CD1c-positive myeloid dendritic cell (primary cell): ENCODE measurements at regions not wholly inside any gene's neighbourhood (a gene's known extent, or its start where the extent isn't known, plus 50 kb on each side); places are given as distances from the start of the nearest gene placed in this dataset.

Source experiments
- DNase-seq: peaks from one replicate; pipeline ENCODE4 v3.0.0-alpha.2; 2016; ENCODE audit errors: extremely low spot score

DNA sequence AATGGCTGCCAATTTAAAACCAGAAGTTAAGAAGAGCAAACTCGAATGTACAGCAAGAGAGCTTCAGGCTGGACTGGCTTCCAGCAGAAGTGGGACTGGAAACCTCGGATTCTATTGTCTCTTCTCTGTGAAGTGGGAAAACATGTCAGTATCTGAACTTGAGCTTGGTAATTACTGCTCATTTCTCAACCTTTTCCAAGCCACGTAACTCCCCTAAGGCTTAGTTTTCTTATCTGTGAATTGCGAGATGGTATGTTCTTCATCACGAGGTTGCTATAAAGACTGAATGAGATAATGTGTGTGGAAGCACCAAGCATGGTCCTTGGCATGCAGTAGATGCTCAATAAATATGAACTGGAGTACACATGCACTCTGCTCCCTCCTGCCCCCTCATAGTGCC lies 259.4 kb upstream of the SPRED2 start:
- no peak for DNase-seq

DNA sequence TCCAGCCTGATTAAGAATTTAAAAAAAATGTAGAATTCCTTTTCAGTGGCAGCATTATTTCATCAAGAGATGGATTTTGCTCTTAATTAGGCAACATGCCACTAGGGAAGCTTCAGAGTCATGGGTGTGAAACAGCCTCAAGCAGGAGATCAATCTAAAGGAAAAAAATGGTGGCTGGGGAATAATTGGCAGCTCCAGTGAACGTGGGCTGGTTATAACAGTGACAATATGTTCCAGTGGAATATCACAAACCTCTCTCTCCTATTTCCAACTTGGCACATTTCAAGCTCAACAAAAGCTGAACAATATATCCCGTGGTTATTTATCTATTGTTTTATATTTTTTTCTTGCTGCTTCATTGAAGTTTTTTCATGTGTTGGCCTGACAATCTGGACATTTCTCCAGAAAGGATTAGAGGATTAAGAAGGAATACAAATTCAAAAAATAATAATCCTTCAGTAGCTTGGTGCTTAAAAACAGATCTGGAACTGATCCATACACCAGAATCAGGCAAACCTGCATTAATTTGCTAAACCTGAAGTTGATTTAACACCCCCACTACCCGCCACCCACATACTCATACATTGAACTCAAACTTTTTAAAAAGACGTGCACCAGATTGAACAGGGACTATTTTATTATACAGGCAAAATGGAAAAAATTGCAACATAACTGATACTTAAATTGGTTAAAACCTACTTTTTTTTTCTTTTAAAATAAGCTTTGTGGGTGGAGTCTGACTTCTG lies 255.9 kb upstream of the SPRED2 start:
- DNase-seq: no peak

DNA sequence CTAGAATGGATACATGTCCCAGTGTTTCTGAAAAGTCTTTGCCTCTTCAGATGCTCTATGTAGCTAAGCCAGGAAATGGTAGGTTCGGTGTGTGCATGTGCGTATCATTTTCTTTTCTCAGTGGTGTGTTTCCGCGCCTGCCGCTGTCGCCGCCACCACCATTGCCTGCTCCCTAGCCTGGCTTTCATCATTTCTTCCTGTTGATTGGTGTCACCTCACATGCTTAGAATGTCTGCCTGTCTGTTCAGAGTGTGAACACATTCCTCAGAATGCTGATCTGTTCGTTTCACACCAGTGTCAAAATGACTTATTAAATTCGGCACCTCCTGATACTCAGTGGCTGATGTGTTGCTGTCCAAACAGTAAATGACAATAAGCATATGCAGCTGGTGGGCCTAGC lies 255.2 kb upstream of the SPRED2 start:
- DNase-seq: no peak

DNA sequence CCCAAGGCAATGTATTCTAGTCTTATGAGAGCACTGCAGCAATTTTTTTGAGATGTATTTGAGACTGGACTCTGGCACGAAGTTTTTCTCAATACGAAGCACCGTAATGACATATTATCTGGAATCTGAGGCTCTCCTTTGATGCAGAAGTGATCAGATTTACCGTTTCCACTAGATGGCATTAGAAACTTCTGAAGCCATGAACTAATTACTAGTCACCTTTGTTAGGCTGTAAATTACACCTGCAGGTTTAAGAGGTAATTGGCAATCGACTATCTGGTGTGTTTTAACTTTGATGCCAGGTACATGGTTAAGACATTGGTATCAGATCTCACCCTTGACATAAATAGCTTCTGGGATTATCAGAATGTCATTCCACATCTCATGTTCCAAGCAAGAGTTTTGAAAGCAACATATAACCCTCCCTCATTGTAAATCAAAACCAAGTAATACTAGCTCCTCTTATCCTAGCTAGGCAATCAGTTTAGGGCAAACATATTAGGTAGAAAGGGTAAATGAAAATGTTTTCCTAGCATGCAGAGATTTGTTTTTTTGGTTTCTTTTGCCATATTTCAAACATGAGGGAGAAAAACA lies 254.6 kb upstream of the SPRED2 start:
- no peak for DNase-seq

DNA sequence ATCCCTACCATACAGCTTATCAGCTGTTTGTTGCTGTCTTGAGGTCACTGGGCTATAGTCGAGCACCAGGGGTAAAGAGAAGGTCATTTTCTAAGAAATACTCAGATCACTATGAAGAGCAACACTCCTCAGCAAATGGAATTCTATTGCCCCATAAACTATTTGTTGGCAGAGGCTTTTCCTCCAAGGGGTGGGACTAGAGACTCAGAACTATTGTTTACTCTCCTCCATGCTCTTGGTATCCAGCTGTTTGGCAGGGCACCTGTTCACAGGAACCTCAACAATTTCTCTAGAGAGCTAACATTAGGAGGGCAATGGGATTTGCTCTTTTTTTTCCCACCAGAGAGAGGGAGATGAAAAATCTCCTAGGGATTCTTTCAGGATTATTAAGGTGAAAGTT lies 249.1 kb upstream of the SPRED2 start:
- no peak for DNase-seq

DNA sequence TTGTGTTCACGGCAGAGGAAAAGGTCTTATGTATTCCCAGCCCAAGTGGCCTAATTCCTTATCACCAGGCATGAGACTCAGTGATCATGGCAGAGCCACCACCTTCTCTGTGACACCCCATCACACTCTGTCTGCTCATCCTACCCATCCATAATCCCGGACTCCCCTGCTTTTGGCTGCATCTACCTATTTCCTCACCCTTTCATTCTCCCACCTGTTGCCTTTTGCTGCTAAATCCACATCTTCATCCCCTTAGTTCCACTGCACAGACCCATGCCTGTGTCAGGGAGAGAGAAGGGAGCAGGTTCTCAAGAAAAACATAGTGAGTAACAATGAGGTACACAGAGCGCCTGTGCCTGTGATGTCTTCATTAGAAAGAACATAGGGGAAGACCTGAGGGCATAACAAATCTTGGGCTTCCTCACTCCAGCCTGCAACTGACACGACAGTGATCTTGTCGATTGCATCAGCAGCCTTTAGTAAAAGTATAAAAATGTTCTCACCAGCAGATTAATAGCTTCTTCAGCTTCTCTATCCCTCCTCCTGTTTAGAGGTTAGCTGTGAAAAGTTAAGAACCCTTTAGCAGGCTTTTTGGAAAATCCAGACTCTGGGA lies 246.5 kb upstream of the SPRED2 start:
- DNase-seq: no peak

DNA sequence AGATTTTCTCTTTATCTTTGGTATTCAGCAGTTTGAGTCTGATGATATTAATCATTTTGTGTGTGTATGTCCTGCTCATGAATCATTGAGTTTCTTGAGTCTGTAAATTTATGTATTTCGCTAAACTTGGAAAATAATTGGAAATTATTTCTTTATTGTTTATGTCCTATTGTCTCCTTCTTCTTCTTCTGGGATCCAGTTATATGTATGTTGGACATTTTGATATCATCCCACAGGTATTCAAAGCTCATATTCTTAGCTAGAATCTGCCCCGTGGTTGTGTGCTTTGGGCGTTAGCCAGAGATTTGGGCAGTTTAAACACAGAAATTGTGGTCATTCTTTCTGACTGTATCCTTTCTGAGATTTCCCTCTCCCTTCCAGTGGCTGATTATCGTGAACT lies 243.0 kb upstream of the SPRED2 start:
- DNase-seq: no peak

DNA sequence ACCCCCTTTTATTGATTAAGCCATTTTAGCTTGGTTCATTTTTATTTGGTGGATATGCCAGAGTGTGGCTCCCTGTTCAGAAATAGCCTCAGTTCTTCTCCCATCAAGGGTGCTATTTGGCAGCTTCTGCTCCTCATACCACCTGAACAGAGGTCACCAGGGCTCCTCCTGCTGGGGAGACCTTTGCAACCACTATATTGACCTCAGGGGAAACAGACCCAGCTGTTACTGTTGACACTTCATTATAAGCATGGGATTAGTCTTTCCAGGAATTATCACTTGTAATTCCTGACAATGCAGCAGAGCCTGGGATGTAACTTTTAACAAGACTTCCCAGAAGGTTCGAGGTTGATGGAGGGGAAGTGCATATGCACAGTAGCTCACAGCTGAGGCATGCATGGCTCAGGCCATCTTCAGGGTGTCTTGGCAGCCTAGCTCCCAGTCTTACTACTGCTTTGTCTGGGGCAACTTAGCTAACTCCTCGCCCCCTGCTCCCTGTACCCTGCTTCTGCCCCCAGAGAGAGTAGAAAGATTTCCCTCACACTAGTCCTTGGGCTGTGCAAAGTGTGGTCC lies 239.4 kb upstream of the SPRED2 start:
- DNase-seq: no peak

DNA sequence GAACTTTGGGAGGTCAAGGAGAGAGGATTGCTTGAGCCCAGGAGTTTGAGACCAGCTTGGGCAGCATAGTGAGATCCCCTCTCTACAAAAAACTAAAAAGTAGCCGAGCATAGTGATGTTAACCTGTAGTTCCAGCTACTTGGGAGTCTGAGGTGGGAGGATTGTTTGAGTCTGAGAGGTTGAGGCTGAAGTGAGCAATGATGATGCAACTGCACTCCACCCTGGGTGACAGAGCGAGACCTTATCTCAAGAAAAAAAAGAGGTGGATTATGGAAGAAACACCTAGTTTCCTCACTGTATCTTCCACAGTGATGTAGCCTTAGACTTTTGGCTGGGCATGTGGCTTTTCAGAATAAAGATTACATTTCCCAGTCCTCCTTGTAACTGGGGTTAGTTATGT lies 237.2 kb upstream of the SPRED2 start:
- no peak for DNase-seq

DNA sequence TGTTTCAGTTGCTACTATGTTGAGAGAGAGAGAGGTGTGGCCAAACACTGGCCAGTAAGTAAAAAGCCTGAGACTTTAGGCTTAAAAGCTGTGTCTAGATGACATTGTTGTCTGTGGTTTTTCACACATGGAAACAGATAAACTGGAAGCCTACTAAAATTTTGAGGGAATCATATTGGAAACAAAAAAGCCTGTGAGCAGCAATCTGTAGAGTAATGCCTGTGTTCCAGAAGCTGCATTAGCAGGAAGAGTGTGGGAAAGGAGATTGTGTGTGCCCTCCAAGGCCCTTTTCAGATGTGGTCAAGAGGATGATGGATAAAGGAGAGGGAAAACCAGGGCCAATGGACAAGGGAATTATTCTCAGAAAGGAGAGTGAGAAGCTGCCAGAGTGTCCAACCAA lies 236.3 kb upstream of the SPRED2 start:
- DNase-seq: no peak

DNA sequence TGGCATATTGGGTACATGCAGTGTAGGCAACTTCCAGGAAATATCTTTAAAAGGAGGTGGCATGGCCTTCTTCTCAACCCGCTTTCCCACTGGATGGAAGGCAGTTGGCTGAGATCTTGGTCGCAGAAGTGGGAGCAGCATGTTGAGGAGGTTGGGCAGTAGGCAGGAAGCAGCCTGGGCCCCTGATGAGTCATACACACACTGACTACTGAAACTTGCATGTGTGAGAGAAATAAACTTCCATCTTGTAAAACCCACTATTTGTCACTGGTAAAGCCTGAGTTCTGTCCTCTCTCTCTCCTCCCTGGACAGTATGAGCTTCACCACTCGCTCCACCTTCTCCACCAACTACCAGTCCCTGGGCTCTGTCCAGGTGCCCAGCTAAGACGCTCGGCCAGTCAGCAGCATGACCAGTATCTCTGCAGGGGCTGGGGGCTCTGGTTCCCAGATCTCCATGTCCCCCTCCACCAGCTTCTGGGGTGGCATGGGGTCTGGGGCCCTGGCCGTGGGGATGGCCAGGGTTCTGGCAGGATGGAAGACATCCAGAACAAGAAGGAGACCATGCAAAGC lies 233.8 kb upstream of the SPRED2 start:
- no peak for DNase-seq

DNA sequence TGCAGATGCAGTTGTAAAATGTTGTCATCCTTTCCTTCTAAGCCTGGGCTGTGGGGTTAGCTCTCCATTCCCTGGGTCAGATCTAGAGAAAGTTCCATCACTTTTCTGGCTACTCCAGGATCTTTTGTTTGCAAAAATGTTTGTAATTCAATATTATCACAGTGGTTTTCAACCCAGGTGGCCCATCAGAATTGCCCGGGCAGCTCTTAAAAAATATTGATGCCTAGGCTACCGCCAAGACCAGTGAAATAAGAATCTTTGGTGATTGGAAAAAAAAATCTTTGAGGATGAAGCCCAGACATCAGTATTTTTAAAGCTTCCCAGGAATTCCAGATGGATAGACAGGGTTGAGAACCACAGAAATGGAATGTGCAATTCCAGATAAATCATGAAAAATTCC lies 232.5 kb upstream of the SPRED2 start:
- DNase-seq: no peak

DNA sequence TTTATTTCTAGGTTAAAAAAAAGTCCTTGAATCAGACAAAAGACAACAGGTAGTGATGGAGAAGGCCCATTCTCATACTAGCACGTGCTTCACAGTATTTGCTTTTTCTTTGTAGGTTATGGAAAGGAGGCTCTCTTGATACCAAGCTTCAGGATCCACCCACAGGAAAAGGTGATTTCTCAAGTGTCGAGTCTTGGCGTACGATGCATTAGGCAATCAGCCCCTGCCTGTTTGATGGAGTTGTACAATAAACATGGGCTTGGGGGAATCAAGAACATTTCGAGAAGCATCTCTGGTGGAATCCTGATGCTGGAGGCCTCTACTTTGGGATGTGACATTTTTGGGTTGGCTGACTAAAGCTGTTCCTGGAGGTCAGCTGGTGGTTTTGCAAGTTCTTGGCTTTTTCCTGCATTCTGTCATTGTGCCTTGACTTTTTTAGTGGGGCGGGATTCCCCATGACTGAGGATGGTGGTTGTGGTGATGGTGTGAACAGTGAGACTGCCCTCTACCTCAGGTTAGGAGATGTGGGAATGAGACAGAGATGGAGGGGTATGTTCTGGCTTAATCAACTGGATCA lies 231.5 kb upstream of the SPRED2 start:
- DNase-seq: no peak

DNA sequence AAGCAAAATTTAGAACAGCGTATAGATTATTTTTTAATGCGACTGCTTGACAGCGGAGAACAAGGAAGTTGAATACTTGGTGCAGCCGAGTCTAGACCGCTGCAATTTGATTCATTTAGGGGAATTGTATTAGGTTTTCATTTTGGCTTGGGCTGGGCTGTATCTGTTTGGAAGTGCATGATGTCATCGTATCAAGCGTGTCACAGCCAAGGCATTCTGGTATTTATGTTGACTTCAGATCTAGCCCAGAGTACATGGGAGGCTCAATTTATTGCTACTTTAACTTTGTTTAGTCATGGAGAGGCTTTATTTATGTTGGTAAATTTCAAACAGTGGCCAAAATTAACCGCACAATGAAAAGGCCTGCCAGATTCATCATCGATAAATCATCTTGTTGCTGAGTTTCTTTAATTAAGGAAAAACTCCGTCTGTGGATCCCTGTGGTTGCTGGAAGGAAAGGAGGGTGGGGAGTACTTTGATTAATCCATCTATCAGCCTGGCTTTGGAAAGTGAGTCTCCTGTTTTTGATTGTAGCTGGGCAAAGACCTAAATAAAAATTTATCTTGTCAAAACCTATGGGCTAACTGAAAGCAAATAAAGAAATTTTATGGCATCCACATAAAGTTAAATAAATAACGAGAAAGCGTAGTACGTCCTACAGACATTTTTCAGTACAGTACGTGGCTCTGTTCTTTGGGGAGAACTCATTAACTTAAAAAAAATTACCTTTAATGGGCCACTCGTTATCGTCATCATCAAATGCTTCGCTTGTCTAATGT lies 230.4 kb upstream of the SPRED2 start:
- DNase-seq: no peak

DNA sequence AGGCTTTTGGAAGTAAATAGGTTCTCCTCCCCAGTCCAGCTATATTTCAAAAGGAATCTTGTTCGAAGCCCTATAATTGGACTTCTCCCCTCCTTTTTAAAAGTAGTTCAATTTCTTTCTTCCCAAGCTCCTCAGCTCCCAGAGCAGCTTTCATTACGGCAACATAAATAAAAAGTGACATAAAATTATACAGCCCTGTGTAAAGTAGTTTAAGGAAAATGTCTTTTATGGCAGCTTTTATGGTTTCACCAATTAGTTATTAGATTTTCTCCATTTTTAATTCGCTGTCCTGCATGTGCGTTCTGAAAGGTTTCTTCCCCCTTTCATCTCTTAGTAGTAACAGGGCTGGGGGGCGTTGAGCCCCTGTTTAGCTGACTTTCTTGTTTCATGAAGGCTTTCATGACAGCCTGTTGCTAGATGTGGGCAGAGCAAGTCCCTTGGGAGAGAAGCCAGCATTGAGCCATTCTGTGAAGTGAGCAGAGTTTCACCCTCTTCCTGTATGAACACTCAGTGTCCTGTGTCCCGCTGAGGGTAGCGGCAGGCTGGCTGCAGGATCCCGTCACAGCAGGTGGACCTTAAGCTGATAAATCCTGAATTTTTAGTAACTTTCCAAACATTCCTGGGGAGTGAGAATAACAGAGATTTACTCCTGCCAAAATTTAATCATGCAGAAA lies 229.7 kb upstream of the SPRED2 start:
- no peak for DNase-seq

DNA sequence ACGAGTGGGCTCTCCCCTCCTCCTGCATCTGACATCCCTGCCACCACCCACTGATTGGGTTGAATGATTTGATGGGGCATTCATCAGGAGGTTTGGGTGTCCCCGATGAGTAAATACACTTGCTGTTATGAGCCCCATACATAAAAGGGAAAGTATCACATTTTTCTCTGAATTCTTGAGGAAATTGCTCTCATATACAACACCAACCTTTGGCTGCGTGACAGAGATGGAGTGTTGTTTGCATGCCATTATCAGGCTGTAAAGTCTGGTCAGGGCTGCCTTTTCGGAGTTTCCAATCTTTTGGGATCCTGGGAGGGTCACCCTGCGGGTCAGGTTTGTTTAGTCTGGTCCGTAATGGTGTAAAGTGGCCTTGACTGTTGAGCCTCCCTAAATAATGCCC lies 227.9 kb upstream of the SPRED2 start:
- no peak for DNase-seq

DNA sequence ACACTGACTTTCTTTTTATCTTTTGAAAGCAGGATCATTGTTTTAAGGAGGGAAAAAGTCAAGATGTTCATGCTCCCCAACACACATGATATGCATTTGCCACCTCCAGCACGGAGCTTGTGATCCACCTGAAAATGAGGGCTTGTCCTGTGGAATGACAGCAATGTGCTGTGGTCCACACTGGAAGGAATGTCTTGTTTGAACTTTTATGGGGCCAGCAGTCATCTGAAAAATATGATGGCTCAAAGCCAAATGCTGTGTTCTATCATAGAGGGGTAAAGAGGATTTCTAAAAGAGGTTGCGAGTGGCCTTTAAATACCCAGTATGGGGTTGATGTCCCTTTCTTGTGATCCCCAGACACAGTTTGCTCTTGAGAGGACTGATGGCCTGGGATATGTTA lies 226.5 kb upstream of the SPRED2 start:
- no peak for DNase-seq

DNA sequence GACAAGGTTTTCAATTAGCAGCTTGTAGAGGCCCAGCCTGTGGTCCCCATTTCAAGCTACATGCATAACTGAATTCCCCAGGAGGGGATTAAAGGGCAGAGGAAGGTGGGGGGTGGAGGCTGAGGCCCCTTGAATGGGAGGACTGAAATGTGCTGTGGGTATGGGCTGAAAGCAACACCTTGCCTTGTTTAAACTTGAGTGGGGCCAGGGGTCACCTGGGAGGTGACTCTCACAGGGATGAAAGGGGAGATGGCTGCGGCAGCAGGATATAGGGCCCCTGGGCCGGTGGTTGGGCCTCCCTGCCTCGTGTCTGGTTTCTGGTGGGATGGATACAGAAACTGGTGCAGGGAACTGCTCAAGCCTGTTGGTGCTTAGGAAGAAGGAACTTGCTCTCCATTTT lies 225.9 kb upstream of the SPRED2 start:
- no peak for DNase-seq

DNA sequence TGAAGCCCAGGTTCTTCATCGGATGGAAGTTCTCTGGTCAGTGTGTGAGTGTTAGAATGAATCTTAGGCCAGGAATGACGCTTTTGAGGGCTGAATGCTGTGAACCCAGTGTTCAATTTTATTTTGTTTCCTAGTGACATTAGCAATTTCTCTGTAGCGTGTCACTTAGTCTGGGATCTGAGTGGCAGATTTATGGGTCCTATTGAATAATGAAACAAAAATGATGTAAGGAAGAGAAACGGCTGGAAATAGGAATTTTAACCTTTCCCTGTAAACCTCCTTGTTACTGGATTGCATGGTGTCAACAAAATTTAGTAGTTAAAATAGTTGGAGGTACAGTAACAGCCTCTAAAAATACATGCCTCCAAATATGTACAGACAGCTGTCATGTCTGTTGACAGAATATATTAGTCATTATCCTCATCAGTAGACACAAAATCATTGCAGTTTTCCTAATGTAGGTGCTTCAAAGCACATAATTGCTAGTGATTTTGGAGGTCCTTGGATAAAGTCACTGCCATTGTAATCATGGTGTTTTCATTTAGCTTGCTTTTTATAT lies 223.8 kb upstream of the SPRED2 start:
- no peak for DNase-seq

DNA sequence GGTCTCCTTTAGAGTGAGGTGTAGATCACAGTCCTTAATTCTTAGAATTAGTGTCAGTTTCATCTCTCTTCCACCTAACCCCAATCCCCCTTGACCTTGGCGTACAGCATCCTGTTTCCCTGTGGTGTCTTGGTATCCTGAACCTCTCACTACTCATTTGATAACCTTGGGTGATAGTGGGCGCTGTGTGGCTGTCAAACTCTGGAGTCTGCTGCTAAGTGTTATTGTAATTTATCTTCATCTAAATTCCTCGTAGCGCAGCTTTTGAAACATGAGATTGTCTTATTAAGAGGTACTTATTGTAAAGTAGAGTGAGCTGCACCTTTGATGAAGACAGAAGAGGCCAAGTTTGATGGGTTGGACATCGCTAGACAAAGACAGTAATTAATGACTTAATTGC lies 222.6 kb upstream of the SPRED2 start:
- DNase-seq: no peak

DNA sequence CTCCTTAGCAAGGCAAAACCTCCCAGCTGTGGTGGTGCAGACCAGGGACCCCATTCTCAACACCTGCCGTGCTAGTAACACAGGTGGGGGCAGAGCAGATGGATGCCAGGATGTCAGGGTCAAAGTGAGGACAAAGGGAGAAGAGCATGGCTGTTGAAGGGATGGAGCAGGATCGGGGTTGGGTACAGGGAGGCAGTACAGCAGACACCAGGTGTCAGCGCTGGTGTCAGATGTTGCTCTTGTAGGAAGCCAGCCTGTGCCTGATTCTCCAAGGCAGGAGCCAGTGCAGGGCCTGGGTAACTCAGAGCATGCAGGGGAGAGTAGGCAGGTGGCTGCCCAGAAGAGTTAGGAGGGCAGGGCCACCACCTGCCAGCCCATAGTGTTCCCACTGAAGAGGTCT lies 222.1 kb upstream of the SPRED2 start:
- no peak for DNase-seq
